ENCODE measurements at regions not wholly inside any gene's neighbourhood (a gene's known extent, or its start where the extent isn't known, plus 50 kb on each side); places are given as distances from the start of the nearest gene placed in this dataset.

GRCh38 chr3:104586344-104586743, 780.4 kb upstream of the ALCAM start:
- TF ChIP-seq, protein P1, sequence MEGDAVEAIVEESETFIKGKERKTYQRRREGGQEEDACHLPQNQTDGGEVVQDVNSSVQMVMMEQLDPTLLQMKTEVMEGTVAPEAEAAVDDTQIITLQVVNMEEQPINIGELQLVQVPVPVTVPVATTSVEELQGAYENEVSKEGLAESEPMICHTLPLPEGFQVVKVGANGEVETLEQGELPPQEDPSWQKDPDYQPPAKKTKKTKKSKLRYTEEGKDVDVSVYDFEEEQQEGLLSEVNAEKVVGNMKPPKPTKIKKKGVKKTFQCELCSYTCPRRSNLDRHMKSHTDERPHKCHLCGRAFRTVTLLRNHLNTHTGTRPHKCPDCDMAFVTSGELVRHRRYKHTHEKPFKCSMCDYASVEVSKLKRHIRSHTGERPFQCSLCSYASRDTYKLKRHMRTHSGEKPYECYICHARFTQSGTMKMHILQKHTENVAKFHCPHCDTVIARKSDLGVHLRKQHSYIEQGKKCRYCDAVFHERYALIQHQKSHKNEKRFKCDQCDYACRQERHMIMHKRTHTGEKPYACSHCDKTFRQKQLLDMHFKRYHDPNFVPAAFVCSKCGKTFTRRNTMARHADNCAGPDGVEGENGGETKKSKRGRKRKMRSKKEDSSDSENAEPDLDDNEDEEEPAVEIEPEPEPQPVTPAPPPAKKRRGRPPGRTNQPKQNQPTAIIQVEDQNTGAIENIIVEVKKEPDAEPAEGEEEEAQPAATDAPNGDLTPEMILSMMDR (IDR thresholded peaks at IDR 0.05; ENCODE audit: poor library complexity): no peak
- TF ChIP-seq EZH2 (IDR thresholded peaks at IDR 0.05; ENCODE audit: borderline replicate concordance) (no peak), EZH2phosphoT487 (IDR thresholded peaks at IDR 0.05; ENCODE audit: low read depth, severe bottlenecking, unreplicated experiment) (no peak)
